SW480 (cell line): ENCODE measurements at regions not wholly inside any gene's neighbourhood (a gene's known extent, or its start where the extent isn't known, plus 50 kb on each side); places are given as distances from the start of the nearest gene placed in this dataset.

Source experiments
- DNase-seq: peaks from one replicate; pipeline ENCODE4 v3.0.0-alpha.2; 2016; ENCODE audit warnings: low spot score

DNA sequence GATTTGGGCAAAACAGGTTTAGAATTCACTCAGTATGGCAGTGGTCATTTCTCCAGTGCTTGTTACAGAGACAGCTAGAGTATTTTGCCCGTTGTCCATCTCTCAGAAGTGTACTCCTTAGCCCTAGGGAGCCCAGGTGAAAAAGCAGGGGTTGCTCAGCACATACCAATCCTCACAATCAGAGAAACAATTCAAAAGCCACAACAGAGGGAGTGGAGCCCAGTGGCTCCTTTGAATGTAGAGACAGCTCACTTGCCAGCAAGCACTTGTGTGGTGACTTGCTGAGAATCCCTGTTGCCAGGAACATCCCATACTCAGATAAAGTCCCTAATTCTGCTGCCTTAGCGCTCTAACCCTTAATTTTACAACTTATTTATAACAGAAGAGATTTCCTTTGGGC is 1488.3 kb downstream of the RPA4 start:
- no peak for DNase-seq

DNA sequence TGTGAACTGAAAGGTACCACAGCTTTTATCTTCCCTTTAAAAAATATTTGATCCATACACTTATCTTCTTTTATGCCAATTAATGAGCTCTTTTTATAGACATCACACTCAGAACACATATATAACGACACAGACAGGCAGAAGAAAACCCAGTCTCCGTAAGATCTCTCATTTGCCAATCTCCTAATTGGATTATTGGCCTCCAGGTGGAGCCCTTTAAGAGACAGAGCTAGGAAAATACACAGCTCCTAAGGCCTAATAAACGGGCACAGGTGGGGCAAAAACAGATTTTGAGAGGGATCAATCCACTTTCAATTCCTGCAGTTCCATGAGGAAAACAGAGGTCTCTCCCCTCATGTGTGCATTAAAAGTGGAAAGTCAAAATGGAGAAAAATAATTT is 1495.4 kb downstream of the RPA4 start:
- no peak for DNase-seq

DNA sequence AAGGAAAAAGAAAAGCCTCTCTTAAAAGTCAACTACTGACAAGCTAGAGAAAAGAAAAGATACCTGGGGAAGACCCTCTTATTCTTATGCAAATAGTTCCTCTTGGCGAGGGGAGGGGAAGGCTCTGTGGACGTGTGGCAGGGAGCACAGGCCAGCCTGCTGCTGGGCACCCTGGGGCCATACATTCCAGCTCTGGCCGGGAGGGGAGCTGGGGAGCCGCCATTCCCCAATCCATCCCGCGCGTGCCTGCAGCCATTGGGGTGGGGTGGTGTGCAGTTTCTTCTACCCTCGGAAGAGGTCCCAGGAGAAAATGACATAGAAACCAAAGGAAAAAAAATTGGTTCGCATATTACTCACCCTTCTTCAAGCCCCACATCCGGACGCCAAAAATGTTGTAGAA is 1496.4 kb downstream of the RPA4 start:
- no peak for DNase-seq

DNA sequence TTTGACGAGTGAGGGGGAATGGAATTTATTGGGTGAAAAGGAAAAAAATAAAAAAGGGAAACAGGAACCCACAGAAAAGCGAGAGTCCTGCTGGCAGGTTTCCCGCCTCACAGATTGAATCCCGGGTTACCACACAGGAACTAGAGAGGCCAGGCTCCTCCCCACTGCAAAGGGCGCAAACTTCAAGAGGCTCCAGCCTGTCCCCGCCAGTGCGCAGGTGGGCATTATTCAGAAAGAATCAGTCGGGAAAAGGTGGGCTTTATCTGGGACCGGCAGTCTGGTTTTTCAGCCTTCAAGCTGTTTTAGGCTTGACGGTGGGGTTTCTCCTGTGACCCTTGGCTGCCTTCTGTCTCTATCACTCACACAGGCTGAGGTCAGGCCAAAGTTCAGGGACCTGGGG is 1496.8 kb downstream of the RPA4 start:
- DNase-seq, result no peak

DNA sequence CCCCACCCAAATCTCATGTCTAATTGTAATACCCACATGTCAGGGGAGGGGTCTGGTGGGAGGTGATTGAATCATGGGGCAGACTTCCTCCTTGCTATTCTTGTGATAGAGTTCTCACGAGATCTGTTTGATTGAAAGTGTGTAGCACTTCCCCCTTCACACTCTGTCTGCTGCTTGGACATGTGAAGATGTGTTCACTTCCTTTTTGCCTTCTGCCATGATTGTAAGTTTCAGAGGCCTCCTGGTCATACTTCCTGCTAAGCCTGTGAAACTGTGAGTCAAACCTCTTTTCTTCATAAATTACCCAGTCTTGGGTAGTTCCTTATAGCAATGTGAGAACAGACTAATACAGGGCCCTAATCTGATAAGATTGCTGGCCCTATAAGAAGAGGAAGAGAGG is 1514.8 kb downstream of the RPA4 start:
- no peak for DNase-seq

DNA sequence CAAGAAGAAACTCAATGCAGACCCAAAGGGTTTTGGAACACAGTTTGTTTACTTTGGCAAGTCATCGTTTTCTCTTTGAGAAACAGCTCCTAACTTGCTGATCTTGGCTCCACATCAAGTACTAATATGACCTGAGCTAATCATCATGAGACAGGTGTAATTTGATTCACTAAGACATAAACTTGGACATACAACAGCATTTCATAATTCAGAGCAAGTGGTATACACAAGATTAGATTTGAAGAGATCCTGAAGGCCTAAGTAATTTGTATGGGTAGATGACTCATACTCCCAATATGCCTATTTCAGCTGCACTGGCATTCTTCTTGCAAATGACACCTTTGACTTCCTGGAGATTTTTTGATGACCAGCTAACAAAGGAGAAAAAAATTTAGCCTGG is 1521.7 kb downstream of the RPA4 start:
- DNase-seq, result no peak

DNA sequence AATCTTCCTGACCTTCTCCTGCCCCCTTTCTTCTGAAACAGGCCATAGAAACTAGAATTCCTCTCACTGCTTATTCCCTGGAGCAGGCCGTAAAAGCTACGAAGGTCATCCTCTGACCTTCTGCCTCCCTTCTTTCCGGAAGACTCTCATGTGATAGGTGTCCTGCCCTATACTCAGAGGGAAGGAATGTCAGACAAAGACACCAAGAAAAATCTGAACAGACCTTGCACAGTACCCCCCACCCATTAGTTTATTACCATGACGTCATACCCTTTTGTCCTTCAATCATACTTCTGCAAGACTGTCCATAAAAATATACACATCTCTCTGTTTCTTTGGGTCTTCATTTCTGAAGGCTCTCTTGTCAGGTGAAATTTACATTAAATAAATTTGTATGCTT is 1523.9 kb downstream of the RPA4 start:
- DNase-seq, result no peak

DNA sequence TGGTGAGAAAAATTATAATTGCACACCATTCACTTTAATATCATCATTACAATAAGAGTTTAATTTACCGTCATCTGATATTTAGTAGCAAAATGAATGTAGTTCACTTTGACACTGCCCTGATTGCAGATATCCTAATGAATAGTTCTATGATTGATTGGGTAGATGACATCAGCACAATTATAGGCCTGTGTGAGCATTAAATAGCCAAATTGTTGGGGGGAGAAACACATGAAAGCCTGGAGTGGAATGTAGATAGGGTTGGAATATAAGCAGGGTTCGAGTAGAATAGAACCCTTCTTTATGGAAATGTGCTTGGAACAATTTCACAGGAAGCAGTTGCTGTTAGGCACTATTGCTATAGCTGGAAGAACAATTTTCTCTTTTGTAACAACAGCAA is 1526.2 kb downstream of the RPA4 start:
- DNase-seq, result no peak

DNA sequence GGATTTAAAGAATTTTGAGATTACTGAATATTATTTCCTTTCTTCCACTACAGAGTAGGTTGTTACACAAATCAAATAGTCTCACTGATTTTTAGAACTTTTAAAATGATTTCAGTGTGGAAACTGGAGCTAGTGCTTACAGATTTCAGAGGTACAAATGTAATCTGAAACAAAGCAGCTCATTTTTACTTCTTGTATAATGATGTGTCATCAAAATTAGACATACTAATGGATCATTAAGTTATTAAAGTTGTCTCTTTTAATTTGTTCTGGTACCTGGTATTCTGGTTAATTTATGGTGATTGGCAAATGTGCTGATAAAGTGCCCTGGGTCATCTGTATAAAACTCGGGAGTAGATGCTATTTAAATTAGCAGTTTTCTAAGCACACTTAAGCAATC is 1528.3 kb downstream of the RPA4 start:
- no peak for DNase-seq

DNA sequence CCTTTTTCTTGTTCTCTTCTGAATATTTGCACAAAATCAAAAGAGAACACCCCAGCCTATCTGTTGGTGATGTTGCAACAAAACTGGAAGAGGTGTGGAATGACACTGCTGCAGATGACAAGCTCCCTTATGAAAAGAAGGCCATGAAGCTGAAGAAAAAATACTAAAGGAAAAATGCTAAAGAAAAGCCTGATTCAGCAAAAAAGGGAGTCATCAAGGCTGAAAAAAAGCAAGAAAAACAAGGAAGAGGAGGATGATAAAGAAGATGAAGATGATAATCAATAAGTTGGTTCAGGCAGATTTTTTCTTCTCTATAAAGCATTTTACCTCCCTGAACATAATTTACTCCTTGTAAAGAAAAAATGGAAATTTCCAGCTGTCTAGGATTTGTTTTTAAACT is 1538.8 kb downstream of the RPA4 start:
- DNase-seq, result no peak

DNA sequence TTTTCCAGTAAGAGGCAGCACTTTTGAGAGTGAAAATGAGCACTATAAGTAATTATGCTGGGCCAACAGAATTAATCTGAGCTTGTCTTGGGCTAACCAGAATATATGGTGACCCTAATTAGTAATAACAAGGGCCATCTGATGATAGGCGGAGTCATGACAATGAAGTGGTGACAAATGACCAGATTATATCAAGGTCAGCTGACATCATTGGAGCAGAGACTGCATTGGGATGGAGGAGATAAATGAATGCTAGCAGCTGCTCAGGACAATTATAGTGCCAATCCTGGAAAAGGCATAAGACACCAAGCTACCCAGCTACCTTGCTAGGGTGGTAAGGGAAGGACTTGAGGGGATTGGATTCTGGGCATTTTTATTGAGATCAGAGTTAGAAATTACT is 1548.7 kb downstream of the RPA4 start:
- no peak for DNase-seq

DNA sequence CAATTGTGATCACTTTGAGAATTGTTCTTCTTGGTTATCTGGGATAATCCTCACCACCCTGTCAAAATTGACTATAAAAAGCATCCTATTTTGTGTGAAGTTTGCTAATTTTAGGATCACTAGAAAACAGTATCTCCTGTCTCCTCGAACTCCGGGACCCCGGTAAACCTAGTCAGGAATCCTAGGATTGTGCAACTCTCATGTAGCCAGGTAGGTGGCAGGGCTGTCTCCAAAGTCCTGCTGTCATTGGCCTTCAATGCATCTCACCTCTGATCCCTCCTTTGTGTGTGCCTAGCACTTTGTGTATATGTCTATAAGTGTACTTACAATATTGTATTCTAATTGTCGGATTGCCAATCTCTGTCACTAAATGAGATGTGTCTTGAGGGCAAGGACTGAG is 1564.8 kb downstream of the RPA4 start:
- DNase-seq, result no peak

DNA sequence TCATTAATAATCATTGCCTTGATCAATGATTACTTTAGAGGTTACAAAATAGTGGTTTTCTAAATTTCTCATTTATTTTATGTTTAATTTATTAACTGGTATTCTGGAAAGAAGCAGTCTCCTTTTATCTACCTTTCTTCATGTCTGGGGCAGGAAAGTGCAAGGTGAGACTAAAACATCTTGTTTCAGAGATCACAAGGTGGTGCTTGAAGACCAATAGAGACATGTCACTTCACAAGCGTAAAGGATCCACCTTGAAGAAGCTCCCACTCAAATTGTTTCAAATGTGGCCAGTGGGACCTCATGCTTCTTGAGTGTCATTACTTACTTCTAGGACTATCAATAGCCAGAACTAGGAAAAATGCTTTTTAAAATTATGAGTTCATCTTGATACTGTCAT is 1568.7 kb downstream of the RPA4 start:
- no peak for DNase-seq

DNA sequence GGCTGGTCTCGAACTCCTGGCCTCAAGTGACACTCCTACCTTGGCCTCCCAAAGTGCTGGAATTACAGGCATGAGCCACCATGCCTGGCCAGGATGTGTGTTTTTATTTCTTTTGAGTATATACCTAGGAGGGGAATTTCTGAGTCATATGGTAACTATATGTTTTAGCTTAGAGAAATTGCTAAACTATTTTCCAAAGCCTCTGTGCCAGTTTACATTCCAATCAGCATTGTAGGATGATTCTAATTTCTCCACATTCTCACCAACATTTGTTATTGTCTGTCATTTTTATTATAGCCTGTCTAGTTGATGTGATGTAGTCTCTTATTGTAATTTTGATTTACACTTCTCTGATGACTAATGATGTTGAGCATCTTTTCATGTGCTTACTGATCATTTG is 1576.0 kb downstream of the RPA4 start:
- DNase-seq, result no peak

DNA sequence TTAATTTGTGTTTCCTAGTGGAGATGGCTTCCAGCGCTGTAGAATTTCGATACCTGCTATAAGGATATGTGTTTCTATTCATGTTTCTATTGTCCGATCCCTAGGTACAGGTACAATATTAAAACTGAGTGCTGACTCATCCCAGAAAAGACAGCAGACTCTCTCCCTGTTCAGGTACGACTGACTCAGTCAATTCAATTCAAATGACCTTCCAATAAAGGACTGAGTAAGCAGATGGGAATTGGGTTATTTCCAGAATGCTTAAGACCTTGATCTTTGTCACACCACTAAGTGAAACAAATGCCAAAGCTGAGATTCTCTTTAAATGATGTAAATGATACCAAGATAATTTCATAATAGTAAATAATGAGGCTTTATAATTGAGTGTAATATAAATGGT is 1596.9 kb downstream of the RPA4 start:
- DNase-seq, result no peak

DNA sequence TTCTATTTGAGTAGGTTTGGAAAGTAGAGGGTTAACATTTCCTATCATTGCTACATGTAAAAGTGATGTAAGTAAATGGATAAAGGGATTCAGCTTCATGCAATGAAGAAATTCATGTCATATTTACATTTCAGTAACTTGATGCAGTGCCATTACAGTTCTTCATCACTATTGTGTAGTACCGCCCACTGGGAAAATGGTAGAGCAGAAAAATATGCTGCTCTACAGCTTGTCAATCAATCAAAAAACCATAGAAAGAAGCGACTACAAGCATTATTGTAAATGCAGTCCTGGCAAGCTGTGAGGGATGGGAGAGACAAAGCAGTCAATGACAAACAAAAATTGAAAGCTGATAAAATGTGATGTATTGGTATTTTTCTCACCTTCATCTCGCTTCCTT is 1597.9 kb downstream of the RPA4 start:
- no peak for DNase-seq

DNA sequence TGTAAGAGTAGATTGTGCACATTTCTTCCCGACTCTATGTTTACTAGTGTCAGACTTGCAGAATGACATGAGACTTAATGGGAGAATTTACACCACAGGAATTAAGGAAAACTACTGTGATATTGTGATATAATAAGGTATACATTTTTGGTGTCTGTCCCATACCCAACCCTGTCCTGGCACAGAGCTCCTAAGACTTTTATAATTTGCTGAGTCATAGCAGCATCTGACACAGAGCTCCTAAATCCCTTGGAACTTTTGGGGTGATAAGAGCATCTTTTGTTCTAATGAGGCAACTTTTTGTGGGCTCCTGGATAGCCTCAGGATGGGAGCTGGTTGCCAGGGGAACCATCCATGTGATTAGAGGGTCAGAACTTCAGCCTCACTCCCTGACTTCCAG is 1607.0 kb downstream of the RPA4 start:
- DNase-seq, result no peak

DNA sequence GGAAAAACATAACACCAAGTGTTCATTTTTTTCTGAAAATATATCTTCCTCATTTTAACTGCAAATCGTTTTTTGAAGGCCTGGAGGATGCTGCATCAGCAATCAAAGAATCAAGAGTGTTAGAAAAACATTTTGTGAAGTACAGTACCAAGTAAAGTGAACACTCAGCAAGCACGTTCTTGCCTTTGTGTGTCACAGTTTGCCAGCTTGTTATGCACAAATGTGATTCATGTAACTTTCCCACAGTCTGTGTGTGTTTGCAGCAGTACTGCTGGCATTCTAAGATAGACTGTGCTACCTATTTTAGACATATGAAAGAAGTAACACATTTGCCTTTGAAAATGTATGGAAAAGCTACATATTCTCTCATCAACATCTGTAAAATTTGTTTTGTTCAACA is 1617.7 kb downstream of the RPA4 start:
- DNase-seq, result no peak

DNA sequence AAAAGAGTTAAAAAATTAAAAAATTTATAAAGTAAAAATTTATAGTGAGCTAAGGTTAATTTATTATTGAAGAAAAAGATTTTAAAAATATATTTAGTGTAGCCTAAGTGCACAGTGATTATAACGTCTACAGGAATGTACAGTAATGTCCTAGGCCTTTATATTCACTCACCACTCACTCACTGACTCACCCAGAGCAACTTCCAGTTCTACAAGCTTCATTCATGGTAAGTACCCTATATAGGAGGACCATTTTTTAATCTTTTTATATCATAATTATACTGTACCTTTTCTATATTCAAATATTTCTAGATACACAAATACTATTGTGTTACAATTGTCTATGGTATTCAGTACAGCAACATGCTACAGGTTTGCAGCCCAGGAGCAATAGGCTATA is 1623.2 kb downstream of the RPA4 start:
- no peak for DNase-seq

DNA sequence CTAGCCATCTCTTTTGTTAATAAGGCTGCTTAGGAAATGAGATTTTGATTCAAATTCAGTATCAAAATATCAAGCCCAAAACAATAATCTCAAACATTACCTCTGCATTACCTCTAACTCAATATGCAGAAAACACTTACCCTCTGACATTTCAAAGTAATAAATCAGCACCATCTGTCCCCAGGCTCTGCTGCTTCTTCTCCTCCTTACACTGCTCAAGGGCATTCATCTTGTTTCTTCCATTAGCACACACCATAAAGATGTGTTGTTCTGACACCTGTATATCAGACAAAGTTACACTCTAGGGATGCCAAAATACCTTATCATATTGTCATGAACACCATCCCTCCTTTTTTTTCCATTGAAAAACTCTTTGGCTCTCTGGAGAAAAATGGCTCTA is 1630.3 kb downstream of the RPA4 start:
- no peak for DNase-seq

DNA sequence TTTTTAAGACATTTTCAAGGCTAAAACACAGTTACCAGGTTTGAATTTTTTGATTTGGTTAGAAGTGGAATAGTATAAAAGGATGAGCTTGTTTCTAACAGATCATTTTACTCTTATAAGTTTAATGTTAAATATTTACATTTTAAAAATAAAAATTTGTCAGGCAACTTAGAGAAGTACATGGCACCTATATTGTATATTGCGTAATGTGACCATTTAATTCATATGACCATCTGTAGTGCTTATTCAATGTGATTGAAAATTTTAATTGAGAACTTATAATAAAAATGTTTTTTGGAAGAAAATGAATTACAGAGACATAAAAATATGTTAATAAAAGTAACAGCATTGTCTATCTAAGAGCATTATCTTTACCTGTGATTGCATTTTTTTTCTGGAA is 1632.4 kb downstream of the RPA4 start:
- DNase-seq, result no peak

DNA sequence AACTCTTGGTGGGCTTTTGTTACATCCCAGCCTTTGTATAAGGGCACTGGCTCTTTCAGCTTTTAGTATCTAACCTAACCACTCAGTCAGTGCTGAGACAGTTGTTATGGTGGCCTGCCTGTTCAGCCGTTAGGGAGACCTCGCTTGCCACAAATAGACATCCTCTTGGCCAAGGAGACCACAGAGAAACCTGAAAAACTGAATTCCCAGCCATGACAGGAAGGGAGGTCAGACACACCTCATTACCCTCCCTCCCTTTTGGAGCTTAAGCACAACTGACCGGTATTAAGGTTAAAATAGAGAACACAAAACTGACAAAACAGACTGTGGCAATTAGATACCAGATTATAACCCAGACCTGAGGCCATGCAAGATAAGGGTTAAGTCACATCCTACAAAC is 1639.3 kb downstream of the RPA4 start:
- DNase-seq, result no peak

DNA sequence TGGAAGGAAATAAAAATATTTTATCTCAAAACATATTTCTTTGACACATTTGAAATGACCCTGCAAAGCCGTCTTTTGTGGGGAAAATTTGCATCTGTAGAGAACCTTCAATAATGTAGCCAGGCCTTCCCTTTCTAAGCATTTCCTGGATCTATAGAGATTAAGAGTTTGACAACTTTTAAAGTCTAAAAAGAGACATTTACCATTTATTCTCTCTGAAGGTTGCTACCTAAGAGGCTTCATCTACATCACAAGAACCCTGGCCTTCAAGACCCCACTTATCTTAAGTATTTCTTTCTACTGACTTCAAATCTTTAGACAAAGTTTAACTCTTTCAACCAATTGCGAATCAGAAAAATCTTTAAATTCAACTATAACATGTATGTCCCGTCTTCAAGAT is 1639.8 kb downstream of the RPA4 start:
- no peak for DNase-seq

DNA sequence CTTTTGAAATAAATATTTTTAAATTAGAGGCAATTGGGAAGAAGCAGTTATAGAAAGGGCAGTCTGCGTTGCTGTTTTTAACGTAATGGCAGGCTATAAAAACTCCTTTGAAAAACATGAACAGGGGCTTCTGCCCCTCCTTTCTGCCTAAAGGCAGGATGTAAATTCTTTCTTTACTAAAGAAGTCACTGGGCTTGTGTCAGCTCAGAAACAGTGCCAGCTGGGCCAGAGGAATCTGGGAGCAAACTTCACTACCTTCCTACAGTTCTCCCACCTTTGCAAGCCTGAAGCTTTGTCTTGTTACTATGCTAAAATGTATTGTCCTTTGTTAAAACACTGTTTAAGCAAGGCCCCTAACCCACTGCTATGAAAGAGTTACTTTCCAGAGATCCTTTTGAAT is 1664.8 kb downstream of the RPA4 start:
- no peak for DNase-seq

DNA sequence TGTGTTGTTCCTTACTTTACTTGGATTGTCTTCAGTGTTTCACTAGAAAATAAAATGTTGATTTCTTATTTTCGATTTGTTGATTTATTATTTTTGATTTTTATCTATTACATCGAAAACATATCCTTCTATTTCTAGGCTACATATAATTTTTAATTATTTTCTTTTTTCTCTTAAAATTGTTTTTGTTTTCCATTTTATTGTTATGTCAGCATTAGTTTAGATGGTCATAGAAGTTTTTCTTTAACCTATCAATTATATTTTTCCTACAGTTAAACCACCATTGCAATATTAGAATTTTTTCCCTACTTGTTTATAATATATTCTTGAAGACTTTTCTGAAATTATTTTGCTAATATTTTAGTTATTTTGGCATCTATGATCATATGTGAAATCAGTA is 1685.1 kb downstream of the RPA4 start:
- DNase-seq, result no peak

DNA sequence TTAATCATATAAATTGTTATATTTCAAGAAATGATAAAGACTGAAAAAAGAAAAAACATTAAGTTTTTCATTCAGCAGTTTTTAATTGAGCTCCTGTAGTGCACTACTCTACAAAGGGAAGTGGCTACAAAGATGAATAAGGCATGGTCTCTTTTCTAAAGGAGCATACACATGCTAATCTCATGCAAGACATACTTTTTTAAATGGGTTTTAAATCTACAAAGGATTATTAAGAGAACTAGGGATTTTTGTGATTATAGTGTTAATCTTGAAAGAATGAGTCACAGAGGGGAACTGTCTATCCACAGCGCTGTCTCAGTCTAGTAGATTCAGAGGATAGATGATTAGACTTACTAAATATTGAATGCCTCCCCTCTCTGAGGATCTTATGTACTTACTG is 1722.2 kb downstream of the RPA4 start:
- no peak for DNase-seq
